ENCODE measurements at regions not wholly inside any gene's neighbourhood (a gene's known extent, or its start where the extent isn't known, plus 50 kb on each side); places are given as distances from the start of the nearest gene placed in this dataset.

DNA sequence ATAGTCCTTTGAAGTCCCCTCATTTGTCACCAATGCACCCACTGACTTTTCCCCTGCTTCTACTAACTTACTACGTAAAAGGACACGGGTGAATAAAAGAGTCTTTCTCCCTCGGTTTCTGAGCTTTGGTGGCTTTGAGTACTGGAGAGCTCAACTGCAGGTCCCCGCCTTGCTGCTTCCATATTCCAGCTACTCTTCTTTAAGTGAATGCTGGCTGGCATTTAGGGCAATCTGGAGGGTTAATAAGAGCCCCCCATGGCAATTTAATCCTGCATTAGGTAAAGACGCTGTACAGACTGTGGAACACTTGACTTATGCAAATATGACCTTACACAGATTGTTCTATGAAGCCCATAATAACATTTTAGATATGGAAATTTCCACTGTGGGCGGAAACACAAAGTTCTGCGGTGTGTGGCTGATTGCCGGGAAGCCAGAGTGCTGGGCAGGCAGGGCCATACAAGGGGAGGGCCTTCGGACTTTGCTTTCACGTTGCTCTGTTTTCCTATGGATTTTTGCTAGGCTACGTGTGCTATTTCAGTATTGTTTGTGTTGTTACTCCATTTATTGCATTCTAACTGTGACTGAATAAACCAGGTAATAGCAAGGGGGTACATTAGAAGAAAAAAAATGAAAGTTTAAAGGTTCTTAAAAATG lies 97.5 kb downstream of the SLC10A2 start:
- peak; percentile 12 for DNase-seq
- H3K4me3 ChIP-seq = no peak overlapping the region
- TF ChIP-seq, protein P1, sequence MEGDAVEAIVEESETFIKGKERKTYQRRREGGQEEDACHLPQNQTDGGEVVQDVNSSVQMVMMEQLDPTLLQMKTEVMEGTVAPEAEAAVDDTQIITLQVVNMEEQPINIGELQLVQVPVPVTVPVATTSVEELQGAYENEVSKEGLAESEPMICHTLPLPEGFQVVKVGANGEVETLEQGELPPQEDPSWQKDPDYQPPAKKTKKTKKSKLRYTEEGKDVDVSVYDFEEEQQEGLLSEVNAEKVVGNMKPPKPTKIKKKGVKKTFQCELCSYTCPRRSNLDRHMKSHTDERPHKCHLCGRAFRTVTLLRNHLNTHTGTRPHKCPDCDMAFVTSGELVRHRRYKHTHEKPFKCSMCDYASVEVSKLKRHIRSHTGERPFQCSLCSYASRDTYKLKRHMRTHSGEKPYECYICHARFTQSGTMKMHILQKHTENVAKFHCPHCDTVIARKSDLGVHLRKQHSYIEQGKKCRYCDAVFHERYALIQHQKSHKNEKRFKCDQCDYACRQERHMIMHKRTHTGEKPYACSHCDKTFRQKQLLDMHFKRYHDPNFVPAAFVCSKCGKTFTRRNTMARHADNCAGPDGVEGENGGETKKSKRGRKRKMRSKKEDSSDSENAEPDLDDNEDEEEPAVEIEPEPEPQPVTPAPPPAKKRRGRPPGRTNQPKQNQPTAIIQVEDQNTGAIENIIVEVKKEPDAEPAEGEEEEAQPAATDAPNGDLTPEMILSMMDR (IDR thresholded peaks at IDR 0.05) = no peak
- peaks cover 2% of the 10 kb centered on the region for H3K27me3 ChIP-seq
- no peaks in the 10 kb centered on the region for H3K36me3 ChIP-seq
- in situ Hi-C loops (cut with MboI; ENCODE audit: low pct_ligation_motif_present in 1 of 4, low pct_unique_long_range_greater_than_20kb in 1 of 4, low sequenced_read_pairs in 3 of 4) (no loop called here), intact Hi-C loops (cut with DNase I; ENCODE audit: low total_unique reads) (no loop called here)
- H3K27ac ChIP-seq = no peak overlapping the region
- 61 to 75% methylated on average over 7 to 11 of the region's 11 CpGs for WGBS, 2 donors (ENCODE audit: low coverage in 1 of 2)
- no peaks in the 10 kb centered on the region for H3K9me3 ChIP-seq
- no peaks in the 10 kb centered on the region for H3K4me1 ChIP-seq

GRCh38 chr13:102965802-102966201 lies 100.4 kb downstream of the SLC10A2 start:
- no peak for DNase-seq
- Histone ChIP-seq H3K4me3 (no peak overlapping the region), H3K36me3 (no peaks in the 10 kb centered on the region), H3K27ac (no peak overlapping the region), H3K4me1 (no peaks in the 10 kb centered on the region), H3K27me3 (no peaks in the 10 kb centered on the region), H3K9me3 (no peaks in the 10 kb centered on the region)
- 31 to 47% methylated on average over 2 of the region's 2 CpGs for WGBS, 2 donors (ENCODE audit: low coverage in 1 of 2)
- in situ Hi-C loops (cut with MboI; ENCODE audit: low pct_ligation_motif_present in 1 of 4, low pct_unique_long_range_greater_than_20kb in 1 of 4, low sequenced_read_pairs in 3 of 4) = no loop called here
- TF ChIP-seq, protein P1 (IDR thresholded peaks at IDR 0.05) = no peak
- TF ChIP-seq POLR2A (IDR thresholded peaks at IDR 0.05) (no peak), EP300 (IDR thresholded peaks at IDR 0.05; ENCODE audit: low read depth) (no peak), POLR2AphosphoS5 (IDR thresholded peaks at IDR 0.05) (no peak)
- intact Hi-C loops (cut with DNase I; ENCODE audit: low total_unique reads) = no loop called here

DNA sequence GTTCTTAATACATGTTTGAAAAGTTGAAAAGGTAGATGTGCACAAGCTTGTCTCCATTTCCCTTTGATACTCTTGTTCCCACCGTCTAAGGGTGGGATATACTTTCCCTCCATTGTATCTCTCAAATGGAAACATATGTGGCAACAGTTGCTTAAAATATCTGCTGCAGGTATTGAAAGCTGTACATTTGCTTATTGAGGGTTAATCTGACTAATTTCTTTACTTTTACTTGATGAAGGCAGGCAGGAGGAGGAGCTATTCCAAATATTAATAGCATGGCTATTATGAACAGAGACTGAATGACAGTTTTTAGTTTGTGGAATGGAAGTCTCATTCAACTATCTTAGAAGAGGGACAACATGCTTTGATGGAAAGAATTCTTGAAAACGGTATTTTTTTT lies 103.8 kb downstream of the SLC10A2 start:
- no peak for DNase-seq
- Histone ChIP-seq H3K36me3 (no peaks in the 10 kb centered on the region), H3K27ac (no peak overlapping the region), H3K4me1 (no peaks in the 10 kb centered on the region), H3K4me3 (no peak overlapping the region), H3K27me3 (no peaks in the 10 kb centered on the region), H3K9me3 (no peaks in the 10 kb centered on the region)
- intact Hi-C loops (cut with DNase I; ENCODE audit: low total_unique reads) (no loop called here), in situ Hi-C loops (cut with MboI; ENCODE audit: low pct_ligation_motif_present in 1 of 4, low pct_unique_long_range_greater_than_20kb in 1 of 4, low sequenced_read_pairs in 3 of 4) (no loop called here)
- TF ChIP-seq EP300 (IDR thresholded peaks at IDR 0.05; ENCODE audit: low read depth) (no peak), POLR2AphosphoS5 (IDR thresholded peaks at IDR 0.05) (no peak), POLR2A (IDR thresholded peaks at IDR 0.05) (no peak)
- TF ChIP-seq, protein P1 (IDR thresholded peaks at IDR 0.05) = no peak
- WGBS, 2 donors (ENCODE audit: low coverage in 1 of 2) = 58 to 79% methylated on average over 2 of the region's 2 CpGs

DNA sequence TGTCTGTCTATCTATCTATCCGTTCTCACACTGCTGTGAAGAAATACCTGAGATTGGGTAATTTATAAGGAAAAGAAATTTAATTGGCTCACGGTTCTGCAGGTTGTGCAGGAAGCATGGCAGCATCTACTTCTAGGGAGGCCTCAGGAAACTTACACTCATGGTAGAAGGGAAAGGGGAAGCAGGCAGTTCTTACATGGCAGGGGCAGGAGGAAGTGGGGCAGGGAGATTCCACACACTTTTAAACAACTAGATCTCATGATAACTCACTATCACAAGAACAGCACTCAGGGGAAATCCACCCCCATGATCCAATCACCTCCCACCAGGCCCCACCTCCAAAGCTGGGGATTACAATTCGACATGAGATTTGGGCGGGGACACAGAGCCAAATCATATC lies 105.3 kb downstream of the SLC10A2 start:
- WGBS, 2 donors (ENCODE audit: low coverage in 1 of 2) = 86 to 88% methylated on average over 4 of the region's 4 CpGs

More for the DNA sequence above, 105.3 kb downstream of the SLC10A2 start:
- no peak for DNase-seq
- Histone ChIP-seq H3K36me3 (no peaks in the 10 kb centered on the region), H3K4me1 (no peaks in the 10 kb centered on the region), H3K9me3 (no peaks in the 10 kb centered on the region), H3K27ac (no peak overlapping the region), H3K4me3 (no peak overlapping the region), H3K27me3 (no peaks in the 10 kb centered on the region)
- in situ Hi-C loops (cut with MboI; ENCODE audit: low pct_ligation_motif_present in 1 of 4, low pct_unique_long_range_greater_than_20kb in 1 of 4, low sequenced_read_pairs in 3 of 4) (no loop called here), intact Hi-C loops (cut with DNase I; ENCODE audit: low total_unique reads) (no loop called here)
- TF ChIP-seq EP300 (IDR thresholded peaks at IDR 0.05; ENCODE audit: low read depth) (no peak), POLR2AphosphoS5 (IDR thresholded peaks at IDR 0.05) (no peak), POLR2A (IDR thresholded peaks at IDR 0.05) (no peak)
- TF ChIP-seq, protein P1 (IDR thresholded peaks at IDR 0.05) = no peak
